Astrocyte (in vitro differentiated cells and primary cell): ENCODE measurements at regions not wholly inside any gene's neighbourhood (a gene's known extent, or its start where the extent isn't known, plus 50 kb on each side); places are given as distances from the start of the nearest gene placed in this dataset.

Experiments used
- EZH2 ChIP-seq: IDR thresholded peaks from 2 replicates; pipeline ENCODE4 v1.6.1; 2012; ENCODE audit warnings: mild to moderate bottlenecking, low read length, inconsistent platforms; ENCODE audit not compliant: insufficient read depth
- TF ChIP-seq, protein P1 (sequence below): IDR thresholded peaks from 2 replicates; pipeline ENCODE4 v1.5.1; 2011; ENCODE audit warnings: low read depth, mild to moderate bottlenecking, inconsistent platforms, low read length, moderate library complexity; ENCODE audit not compliant: insufficient read depth

DNA sequence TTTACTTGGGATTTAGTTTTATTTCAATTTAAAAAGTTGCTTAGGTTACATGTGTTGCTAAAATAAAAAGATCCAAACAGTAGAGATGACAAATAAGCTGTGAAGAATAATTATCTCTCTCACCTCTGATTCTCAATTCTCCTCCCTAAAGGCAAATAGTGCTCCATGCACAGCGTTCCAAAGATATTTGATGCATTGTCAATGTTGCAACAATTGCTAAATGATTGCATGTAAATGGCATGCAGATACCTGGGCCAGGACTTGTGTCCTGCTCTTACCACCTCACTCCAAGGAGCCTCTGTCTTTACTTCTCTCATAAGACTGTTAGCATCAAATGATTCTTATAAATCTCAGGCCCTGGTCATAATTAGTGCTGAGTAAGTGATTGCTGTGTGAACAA is 217.7 kb downstream of the SEC23IP start:
- TF ChIP-seq, protein P1, sequence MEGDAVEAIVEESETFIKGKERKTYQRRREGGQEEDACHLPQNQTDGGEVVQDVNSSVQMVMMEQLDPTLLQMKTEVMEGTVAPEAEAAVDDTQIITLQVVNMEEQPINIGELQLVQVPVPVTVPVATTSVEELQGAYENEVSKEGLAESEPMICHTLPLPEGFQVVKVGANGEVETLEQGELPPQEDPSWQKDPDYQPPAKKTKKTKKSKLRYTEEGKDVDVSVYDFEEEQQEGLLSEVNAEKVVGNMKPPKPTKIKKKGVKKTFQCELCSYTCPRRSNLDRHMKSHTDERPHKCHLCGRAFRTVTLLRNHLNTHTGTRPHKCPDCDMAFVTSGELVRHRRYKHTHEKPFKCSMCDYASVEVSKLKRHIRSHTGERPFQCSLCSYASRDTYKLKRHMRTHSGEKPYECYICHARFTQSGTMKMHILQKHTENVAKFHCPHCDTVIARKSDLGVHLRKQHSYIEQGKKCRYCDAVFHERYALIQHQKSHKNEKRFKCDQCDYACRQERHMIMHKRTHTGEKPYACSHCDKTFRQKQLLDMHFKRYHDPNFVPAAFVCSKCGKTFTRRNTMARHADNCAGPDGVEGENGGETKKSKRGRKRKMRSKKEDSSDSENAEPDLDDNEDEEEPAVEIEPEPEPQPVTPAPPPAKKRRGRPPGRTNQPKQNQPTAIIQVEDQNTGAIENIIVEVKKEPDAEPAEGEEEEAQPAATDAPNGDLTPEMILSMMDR, result no peak
- no peak for TF ChIP-seq EZH2
